GM18505 (cell line): ENCODE measurements at regions not wholly inside any gene's neighbourhood (a gene's known extent, or its start where the extent isn't known, plus 50 kb on each side); places are given as distances from the start of the nearest gene placed in this dataset.

ENCODE experiments used
- ATAC-seq: cut with Tn5 transposase; IDR thresholded peaks from one replicate; pipeline ENCODE4 v1.9.1; 2021; ENCODE audit not compliant: unreplicated experiment
- POLR2A ChIP-seq: IDR thresholded peaks from 4 replicates; pipeline ENCODE4 v1.6.1; 2011; ENCODE audit warnings: borderline replicate concordance; ENCODE audit not compliant: insufficient read depth, insufficient read length; ENCODE audit errors: extremely low read depth

- no peak for TF ChIP-seq POLR2A
- ATAC-seq: no peak
Observed at GRCh38 chr10:128881086-128881485, 586.0 kb upstream of the MGMT start.

GRCh38 chr10:128883231-128884032 lies 583.6 kb upstream of the MGMT start:
- ATAC-seq: no peak
- no peak for TF ChIP-seq POLR2A

- ATAC-seq: no peak
- TF ChIP-seq POLR2A: no peak
Observed at GRCh38 chr10:128884033-128884425, 583.0 kb upstream of the MGMT start.

GRCh38 chr10:128884496-128885072 lies 582.5 kb upstream of the MGMT start:
- no peak for TF ChIP-seq POLR2A
- ATAC-seq: no peak

GRCh38 chr10:128885573-128886555 lies 581.2 kb upstream of the MGMT start:
- no peak for ATAC-seq
- no peak for TF ChIP-seq POLR2A

- no peak for ATAC-seq
- TF ChIP-seq POLR2A: no peak
Observed at GRCh38 chr10:128887856-128888255, 579.2 kb upstream of the MGMT start.

- no peak for ATAC-seq
- TF ChIP-seq POLR2A: no peak
Observed at GRCh38 chr10:128892005-128892404, 575.0 kb upstream of the MGMT start.

GRCh38 chr10:128894641-128895040 lies 572.4 kb upstream of the MGMT start:
- no peak for TF ChIP-seq POLR2A

GRCh38 chr10:128895473-128895872 lies 571.6 kb upstream of the MGMT start:
- no peak for ATAC-seq
- no peak for TF ChIP-seq POLR2A

More at GRCh38 chr10:128894641-128895040, 572.4 kb upstream of the MGMT start:
- ATAC-seq: no peak

- TF ChIP-seq POLR2A: no peak
- no peak for ATAC-seq
Observed at GRCh38 chr10:128896116-128896795, 570.8 kb upstream of the MGMT start.

GRCh38 chr10:128896963-128897362 lies 570.1 kb upstream of the MGMT start:
- no peak for ATAC-seq
- TF ChIP-seq POLR2A: no peak

- no peak for TF ChIP-seq POLR2A
- ATAC-seq: no peak
Observed at GRCh38 chr10:128897401-128898129, 569.5 kb upstream of the MGMT start.
